Glutamatergic neuron (in vitro differentiated cells): ENCODE measurements at regions not wholly inside any gene's neighbourhood (a gene's known extent, or its start where the extent isn't known, plus 50 kb on each side); places are given as distances from the start of the nearest gene placed in this dataset.

Source experiments
- DNase-seq: peaks from one replicate; pipeline ENCODE4 v3.0.0; 2022
- H3K27ac Mint-ChIP-seq: one replicate; pipeline ENCODE4 v1.8.0; 2020; ENCODE audit warnings: mild to moderate bottlenecking, mixed read lengths, inconsistent platforms; ENCODE audit not compliant: unreplicated experiment
- H3K27me3 Mint-ChIP-seq: one replicate; pipeline ENCODE4 v1.8.0; 2020; ENCODE audit warnings: mild to moderate bottlenecking, moderate library complexity, mixed read lengths, inconsistent platforms; ENCODE audit not compliant: unreplicated experiment
- H3K36me3 Mint-ChIP-seq: one replicate; pipeline ENCODE4 v1.8.0; 2020; ENCODE audit warnings: mild to moderate bottlenecking, mixed read lengths, inconsistent platforms; ENCODE audit not compliant: unreplicated experiment
- H3K4me1 Mint-ChIP-seq: one replicate; pipeline ENCODE4 v1.8.0; 2020; ENCODE audit warnings: mild to moderate bottlenecking, low read depth, mixed read lengths, inconsistent platforms; ENCODE audit not compliant: unreplicated experiment
- H3K4me3 Mint-ChIP-seq: one replicate; pipeline ENCODE4 v1.8.0; 2020; ENCODE audit warnings: mild to moderate bottlenecking, mixed read lengths, inconsistent platforms; ENCODE audit not compliant: unreplicated experiment
- H3K9me3 Mint-ChIP-seq: one replicate; pipeline ENCODE4 v1.8.0; 2020; ENCODE audit warnings: mild to moderate bottlenecking, moderate library complexity, mixed read lengths, inconsistent platforms; ENCODE audit not compliant: unreplicated experiment
- TF ChIP-seq, protein P1 (sequence below): fragments of 200-600 bp; sonication (generic); IDR thresholded peaks from one replicate; pipeline ENCODE4 v1.5.0; 2021; ENCODE audit not compliant: partially characterized antibody, unreplicated experiment

DNA sequence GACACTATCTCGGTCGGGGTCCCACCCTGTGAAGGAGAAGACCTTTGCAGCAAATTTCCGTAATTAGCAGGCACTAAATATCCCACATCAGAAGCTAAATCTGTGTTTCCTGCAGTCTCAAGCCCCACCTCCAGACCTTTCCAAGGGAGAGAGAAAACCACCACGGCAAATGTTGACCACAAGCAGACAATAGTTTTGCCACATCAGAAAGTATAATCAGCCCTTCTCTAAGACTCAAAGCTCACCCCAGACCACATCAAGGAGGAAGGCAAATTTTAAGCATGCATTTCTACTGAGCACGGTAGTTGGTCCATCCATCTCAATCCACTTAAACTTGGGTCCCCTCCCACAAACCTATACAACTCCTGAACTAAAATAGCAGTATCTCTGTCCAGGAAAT is 398.5 kb downstream of the GPM6A start:
- H3K27me3 Mint-ChIP-seq, result peaks cover 1% of the 10 kb centered on the region
- H3K4me3 Mint-ChIP-seq, result no peak overlapping the region
- no peak overlapping the region for H3K27ac Mint-ChIP-seq
- TF ChIP-seq, protein P1, sequence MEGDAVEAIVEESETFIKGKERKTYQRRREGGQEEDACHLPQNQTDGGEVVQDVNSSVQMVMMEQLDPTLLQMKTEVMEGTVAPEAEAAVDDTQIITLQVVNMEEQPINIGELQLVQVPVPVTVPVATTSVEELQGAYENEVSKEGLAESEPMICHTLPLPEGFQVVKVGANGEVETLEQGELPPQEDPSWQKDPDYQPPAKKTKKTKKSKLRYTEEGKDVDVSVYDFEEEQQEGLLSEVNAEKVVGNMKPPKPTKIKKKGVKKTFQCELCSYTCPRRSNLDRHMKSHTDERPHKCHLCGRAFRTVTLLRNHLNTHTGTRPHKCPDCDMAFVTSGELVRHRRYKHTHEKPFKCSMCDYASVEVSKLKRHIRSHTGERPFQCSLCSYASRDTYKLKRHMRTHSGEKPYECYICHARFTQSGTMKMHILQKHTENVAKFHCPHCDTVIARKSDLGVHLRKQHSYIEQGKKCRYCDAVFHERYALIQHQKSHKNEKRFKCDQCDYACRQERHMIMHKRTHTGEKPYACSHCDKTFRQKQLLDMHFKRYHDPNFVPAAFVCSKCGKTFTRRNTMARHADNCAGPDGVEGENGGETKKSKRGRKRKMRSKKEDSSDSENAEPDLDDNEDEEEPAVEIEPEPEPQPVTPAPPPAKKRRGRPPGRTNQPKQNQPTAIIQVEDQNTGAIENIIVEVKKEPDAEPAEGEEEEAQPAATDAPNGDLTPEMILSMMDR, result no peak
- H3K9me3 Mint-ChIP-seq, result peaks cover 6% of the 10 kb centered on the region
- DNase-seq, result no peak
- no peaks in the 10 kb centered on the region for H3K4me1 Mint-ChIP-seq
- H3K36me3 Mint-ChIP-seq, result peaks cover 18% of the 10 kb centered on the region

GRCh38 chr4:175414602-175415001 is 397.5 kb downstream of the GPM6A start:
- Mint-ChIP-seq H3K27me3 (peaks cover 1% of the 10 kb centered on the region), H3K36me3 (peaks cover 18% of the 10 kb centered on the region), H3K9me3 (peaks cover 6% of the 10 kb centered on the region), H3K27ac (no peak overlapping the region), H3K4me3 (no peak overlapping the region), H3K4me1 (no peaks in the 10 kb centered on the region)
- no peak for DNase-seq
- TF ChIP-seq, protein P1, result no peak

DNA sequence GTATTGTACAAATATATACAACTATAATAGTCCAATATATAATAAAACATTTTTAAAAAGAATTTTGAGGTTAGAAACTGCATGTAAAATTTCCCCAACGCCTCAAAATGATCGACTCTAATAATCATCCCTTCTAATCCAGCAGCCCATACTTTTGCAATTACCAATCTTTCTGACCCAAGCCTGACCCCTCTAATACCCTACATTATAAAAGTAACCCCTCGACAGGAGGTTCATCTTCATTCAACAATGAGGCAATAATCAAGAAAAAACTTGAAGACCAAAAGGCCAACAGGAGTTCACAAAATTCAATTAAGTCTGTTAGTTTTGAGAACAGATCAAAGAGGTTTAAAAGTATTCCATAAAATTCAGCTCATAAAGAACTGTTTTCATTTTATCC is 393.5 kb downstream of the GPM6A start:
- Mint-ChIP-seq H3K27ac (no peak overlapping the region), H3K4me1 (no peaks in the 10 kb centered on the region), H3K4me3 (no peak overlapping the region), H3K36me3 (peaks cover 8% of the 10 kb centered on the region), H3K9me3 (peaks cover 2% of the 10 kb centered on the region), H3K27me3 (no peaks in the 10 kb centered on the region)
- TF ChIP-seq, protein P1, result no peak
- DNase-seq, result no peak

- Mint-ChIP-seq H3K9me3 (peaks cover 2% of the 10 kb centered on the region), H3K27me3 (no peaks in the 10 kb centered on the region), H3K27ac (no peak overlapping the region), H3K4me1 (no peaks in the 10 kb centered on the region), H3K36me3 (peaks cover 4% of the 10 kb centered on the region), H3K4me3 (no peak overlapping the region)
- TF ChIP-seq, protein P1, result no peak
- DNase-seq, result no peak
Measured at GRCh38 chr4:175419236-175419718, 392.8 kb downstream of the GPM6A start.

DNA sequence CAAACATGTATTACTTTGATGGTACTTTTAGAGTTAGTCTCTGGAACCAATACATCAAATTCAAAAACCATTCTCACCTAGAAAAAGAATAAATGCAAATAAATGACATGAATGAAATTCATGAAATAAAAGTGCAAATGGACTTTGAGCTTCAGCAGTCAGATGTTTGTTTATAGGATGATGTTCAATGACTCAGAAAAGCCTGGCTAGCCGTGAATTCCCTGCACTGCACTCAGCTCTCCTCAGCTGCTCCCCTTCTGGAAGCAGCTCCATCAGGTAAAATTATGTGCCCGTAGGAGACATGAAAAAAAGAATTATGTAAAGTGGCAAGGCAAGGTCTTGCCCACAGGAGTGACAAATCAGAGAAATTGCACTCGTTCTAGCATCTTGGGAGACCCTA is 390.6 kb downstream of the GPM6A start:
- H3K27ac Mint-ChIP-seq, result no peak overlapping the region
- no peak overlapping the region for H3K4me3 Mint-ChIP-seq
- H3K9me3 Mint-ChIP-seq, result peaks cover 2% of the 10 kb centered on the region
- no peaks in the 10 kb centered on the region for H3K27me3 Mint-ChIP-seq
- no peak for DNase-seq
- no peaks in the 10 kb centered on the region for H3K4me1 Mint-ChIP-seq
- no peaks in the 10 kb centered on the region for H3K36me3 Mint-ChIP-seq
- TF ChIP-seq, protein P1, result no peak
